ENCODE measurements at regions not wholly inside any gene's neighbourhood (a gene's known extent, or its start where the extent isn't known, plus 50 kb on each side); places are given as distances from the start of the nearest gene placed in this dataset.

DNA sequence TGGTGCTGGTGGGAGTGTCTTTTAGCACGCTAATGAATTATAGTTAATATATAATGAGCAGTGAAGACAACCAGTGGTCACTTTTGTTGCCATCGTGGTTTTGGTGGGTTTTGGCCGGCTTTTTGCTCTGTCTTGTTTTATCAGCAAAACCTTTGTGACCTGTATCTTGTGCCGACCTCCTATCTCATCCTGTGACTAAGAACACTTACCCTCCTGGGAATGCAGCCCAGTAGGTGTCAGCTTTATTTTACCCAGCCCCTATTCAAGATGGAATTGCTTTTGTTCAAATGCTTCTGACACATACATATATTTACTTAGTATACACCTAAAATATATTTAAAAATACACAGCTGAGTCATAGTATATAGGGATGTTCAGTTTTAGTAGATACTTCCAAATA, 770.3 kb downstream of the PDCD6IP start:
- H3K4me1 Mint-ChIP-seq (ENCODE audit: low read depth), result no peaks in the 10 kb centered on the region
- H3K4me3 Mint-ChIP-seq (ENCODE audit: low read depth), result no peak overlapping the region
- DNase-seq (ENCODE audit: low spot score), result no peak
- H3K36me3 Mint-ChIP-seq (ENCODE audit: low read depth), result no peaks in the 10 kb centered on the region
- no peak overlapping the region for H3K27ac Mint-ChIP-seq
- H3K9me3 Mint-ChIP-seq, result no peaks in the 10 kb centered on the region
- H3K27me3 Mint-ChIP-seq (ENCODE audit: low read depth), result no peaks in the 10 kb centered on the region
- intact Hi-C loops (cut with micrococcal nuclease), result no loop called here

DNA sequence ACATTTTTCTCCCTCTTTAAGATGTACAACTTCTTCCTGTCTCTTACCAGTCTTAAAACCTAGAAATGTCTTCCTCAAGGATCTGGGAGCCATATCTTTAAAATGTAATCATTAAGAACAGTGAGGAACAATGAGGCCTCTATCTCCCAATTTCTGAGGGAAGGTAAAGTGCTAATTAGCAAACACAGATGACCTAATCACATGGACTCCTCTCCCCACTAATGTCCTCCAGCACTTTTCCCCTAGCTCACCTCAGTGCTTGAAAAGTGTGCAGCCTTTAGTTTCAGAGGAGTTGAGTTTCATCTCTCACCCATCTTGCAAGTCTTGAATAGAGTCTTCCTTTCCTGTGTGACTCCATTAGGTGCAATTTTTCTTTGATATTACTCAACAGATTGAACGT, 771.0 kb downstream of the PDCD6IP start:
- intact Hi-C loops (cut with micrococcal nuclease), result no loop called here
- H3K4me3 Mint-ChIP-seq (ENCODE audit: low read depth), result no peak overlapping the region

DNA sequence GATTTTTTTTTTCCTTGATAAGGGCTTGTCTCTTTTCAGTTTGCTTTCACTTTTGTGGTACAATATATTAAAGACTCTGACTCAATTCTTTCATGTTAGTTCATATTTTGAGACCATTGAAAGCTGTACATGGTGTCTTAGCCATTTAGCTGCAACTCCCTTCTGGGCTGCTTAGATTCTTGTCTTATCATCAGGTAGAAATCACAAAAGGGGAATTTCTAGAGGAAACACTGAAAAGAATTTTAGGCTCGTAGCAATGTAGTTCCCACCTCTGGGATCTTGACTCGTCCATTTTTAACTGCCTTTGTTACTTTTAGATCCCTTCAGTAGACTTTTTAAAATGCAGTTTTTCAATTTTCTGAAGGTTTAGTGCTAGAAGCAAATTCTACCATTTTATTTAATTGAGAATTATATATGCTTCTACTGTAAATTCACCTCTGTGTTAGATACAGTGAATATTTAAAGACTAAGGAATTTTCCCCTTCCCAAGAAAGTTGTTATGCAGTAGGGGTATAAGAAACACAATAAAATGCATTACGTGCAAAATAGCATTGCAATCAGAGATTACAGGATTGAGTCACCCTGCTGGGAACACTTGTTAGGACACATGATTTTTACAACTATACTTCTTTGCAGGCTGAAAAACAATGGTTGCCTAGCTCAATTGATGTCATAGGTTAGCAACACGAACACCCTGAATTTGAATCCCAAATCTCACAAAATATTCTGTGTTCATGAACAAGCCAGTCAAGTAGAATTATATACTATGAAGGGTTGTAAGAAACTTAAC, 772.7 kb downstream of the PDCD6IP start:
- Mint-ChIP-seq H3K4me3 (ENCODE audit: low read depth) (no peak overlapping the region), H3K27me3 (ENCODE audit: low read depth) (no peaks in the 10 kb centered on the region), H3K36me3 (ENCODE audit: low read depth) (no peaks in the 10 kb centered on the region), H3K9me3 (no peaks in the 10 kb centered on the region), H3K27ac (no peak overlapping the region), H3K4me1 (ENCODE audit: low read depth) (no peaks in the 10 kb centered on the region)
- DNase-seq (ENCODE audit: low spot score), result no peak
- intact Hi-C loops (cut with micrococcal nuclease), result no loop called here

More for the DNA sequence above, 771.0 kb downstream of the PDCD6IP start:
- Mint-ChIP-seq H3K4me1 (ENCODE audit: low read depth) (no peaks in the 10 kb centered on the region), H3K36me3 (ENCODE audit: low read depth) (no peaks in the 10 kb centered on the region), H3K9me3 (no peaks in the 10 kb centered on the region), H3K27ac (no peak overlapping the region), H3K27me3 (ENCODE audit: low read depth) (no peaks in the 10 kb centered on the region)
- no peak for DNase-seq (ENCODE audit: low spot score)

DNA sequence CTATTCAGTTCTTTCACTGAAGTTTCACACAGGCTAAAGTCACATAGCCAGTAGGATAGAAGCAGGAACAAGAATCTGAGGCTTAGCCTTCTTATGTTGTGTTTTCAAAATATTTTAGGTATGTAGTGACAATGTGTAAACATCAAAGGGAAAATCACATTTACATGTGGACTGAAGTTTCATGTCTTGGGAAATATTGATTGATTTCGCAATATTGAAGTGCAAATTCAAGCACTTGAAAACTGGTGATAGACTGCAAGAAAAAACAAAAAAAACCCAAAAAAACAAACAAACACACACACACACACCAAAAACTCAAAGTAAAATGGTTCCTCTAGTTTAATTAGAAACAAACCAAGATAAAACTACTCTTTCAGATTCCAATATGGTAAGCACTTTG, 773.3 kb downstream of the PDCD6IP start:
- Mint-ChIP-seq H3K4me1 (ENCODE audit: low read depth) (no peaks in the 10 kb centered on the region), H3K4me3 (ENCODE audit: low read depth) (no peak overlapping the region), H3K27ac (no peak overlapping the region), H3K27me3 (ENCODE audit: low read depth) (no peaks in the 10 kb centered on the region), H3K9me3 (no peaks in the 10 kb centered on the region), H3K36me3 (ENCODE audit: low read depth) (no peaks in the 10 kb centered on the region)
- intact Hi-C loops (cut with micrococcal nuclease), result no loop called here
- DNase-seq (ENCODE audit: low spot score), result no peak

DNA sequence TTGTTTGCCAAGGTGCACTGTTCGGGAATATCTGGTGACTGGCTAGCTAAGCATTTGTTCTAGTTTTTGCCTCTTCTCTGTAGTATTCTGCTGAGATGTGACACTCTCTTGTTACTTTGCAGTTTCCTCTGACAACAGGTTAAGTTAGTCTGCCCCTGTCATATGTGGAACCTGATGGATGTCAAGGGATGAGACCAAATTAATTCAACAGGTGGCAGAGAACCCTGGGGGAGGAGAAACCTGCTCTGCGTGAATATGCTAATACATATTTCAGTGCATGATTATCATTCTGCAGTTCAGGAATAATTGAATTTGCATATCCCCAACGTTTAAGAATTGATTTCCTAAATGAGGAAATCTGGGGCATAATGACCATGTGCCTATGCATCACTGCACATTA, 777.3 kb downstream of the PDCD6IP start:
- no peak for DNase-seq (ENCODE audit: low spot score)
- no peak overlapping the region for H3K27ac Mint-ChIP-seq
- H3K4me3 Mint-ChIP-seq (ENCODE audit: low read depth), result no peak overlapping the region
- no peaks in the 10 kb centered on the region for H3K4me1 Mint-ChIP-seq (ENCODE audit: low read depth)
- H3K27me3 Mint-ChIP-seq (ENCODE audit: low read depth), result no peaks in the 10 kb centered on the region
- H3K36me3 Mint-ChIP-seq (ENCODE audit: low read depth), result no peaks in the 10 kb centered on the region
- intact Hi-C loops (cut with micrococcal nuclease), result no loop called here
- no peaks in the 10 kb centered on the region for H3K9me3 Mint-ChIP-seq

DNA sequence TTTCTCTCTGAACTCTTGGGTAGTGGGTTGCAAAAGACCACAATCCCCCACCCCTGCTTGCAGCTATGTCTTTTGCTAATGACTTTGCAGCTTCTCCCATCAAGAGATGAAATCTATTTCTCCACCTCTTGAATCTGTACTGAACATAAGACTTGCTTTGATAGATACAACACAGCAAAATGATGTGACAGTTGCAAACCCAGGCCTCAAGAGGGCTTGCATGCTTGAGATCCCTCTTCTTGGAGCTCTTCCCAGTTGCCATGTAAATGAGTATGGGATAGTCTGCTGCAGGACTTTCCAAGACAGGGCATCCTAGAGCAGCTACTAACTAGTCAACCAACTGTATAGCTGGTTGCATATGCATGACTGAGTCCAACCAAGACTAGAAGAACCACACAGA, 783.6 kb downstream of the PDCD6IP start:
- Mint-ChIP-seq H3K27ac (no peak overlapping the region), H3K4me3 (ENCODE audit: low read depth) (no peak overlapping the region), H3K36me3 (ENCODE audit: low read depth) (no peaks in the 10 kb centered on the region), H3K27me3 (ENCODE audit: low read depth) (no peaks in the 10 kb centered on the region), H3K4me1 (ENCODE audit: low read depth) (no peaks in the 10 kb centered on the region), H3K9me3 (no peaks in the 10 kb centered on the region)
- DNase-seq (ENCODE audit: low spot score), result no peak
- intact Hi-C loops (cut with micrococcal nuclease), result no loop called here

DNA sequence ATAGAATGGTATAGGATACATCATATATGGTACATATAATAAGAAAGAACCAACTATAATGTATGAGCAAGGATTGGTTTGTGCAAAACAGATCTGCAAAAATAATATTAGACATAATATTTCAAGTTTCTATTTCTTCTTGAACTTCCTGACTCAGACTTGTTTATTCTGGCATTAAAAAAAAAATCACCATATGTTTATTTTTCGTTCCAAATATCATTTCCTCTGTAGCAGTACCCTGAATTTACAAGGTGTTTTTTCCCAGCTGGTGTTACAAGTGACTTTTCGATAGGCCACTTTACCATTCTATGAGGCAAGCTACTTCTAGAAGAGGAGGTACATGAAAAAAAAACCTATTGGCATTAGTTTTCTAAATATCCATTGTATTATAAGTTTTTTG, 785.0 kb downstream of the PDCD6IP start:
- Mint-ChIP-seq H3K27me3 (ENCODE audit: low read depth) (no peaks in the 10 kb centered on the region), H3K4me1 (ENCODE audit: low read depth) (no peaks in the 10 kb centered on the region), H3K9me3 (no peaks in the 10 kb centered on the region), H3K4me3 (ENCODE audit: low read depth) (no peak overlapping the region), H3K27ac (no peak overlapping the region), H3K36me3 (ENCODE audit: low read depth) (no peaks in the 10 kb centered on the region)
- intact Hi-C loops (cut with micrococcal nuclease), result no loop called here
- DNase-seq (ENCODE audit: low spot score), result no peak

DNA sequence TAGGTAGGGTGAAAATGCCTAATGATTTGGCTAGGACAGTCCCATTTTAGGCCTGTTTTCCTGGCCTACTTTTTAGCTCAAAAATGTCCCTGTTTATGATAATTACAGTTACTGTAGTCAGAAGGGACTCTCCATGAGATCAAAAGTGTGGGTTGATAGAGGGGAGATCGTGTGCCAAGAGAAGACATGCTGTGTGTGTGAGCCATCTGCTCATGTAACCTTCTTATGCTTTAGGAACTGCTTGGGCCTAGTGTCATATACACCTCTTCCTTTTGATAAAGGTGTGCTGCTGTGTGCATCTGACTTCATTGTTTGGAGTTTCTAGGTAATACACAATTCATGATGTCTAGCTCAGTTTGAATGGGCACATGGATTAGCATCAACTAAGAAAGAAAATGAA, 786.5 kb downstream of the PDCD6IP start:
- no peak overlapping the region for H3K4me3 Mint-ChIP-seq (ENCODE audit: low read depth)
- H3K9me3 Mint-ChIP-seq, result no peaks in the 10 kb centered on the region
- H3K27ac Mint-ChIP-seq, result no peak overlapping the region
- DNase-seq (ENCODE audit: low spot score), result no peak
- intact Hi-C loops (cut with micrococcal nuclease), result no loop called here
- H3K27me3 Mint-ChIP-seq (ENCODE audit: low read depth), result no peaks in the 10 kb centered on the region
- H3K4me1 Mint-ChIP-seq (ENCODE audit: low read depth), result no peaks in the 10 kb centered on the region
- H3K36me3 Mint-ChIP-seq (ENCODE audit: low read depth), result no peaks in the 10 kb centered on the region

DNA sequence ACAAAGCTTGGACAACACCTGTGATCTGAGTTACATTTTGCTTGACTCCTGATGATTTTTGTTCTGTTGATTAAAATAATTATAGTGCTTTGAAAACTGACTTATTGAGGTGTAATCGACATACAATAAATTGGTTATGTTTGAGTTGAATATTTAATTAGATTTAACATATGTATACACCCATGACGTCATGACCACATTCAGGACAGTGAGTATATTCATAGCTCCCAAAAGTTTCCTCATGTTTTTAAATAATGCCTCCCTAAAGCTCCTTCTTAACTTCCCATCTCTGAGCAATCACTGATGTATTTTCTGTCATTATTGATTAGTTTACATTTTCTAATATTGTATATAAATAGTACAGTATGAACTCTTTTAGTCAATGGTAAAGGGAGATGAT, 801.2 kb downstream of the PDCD6IP start:
- H3K36me3 Mint-ChIP-seq (ENCODE audit: low read depth), result no peaks in the 10 kb centered on the region
- H3K27ac Mint-ChIP-seq, result no peak overlapping the region
- no peak overlapping the region for H3K4me3 Mint-ChIP-seq (ENCODE audit: low read depth)
- no peaks in the 10 kb centered on the region for H3K27me3 Mint-ChIP-seq (ENCODE audit: low read depth)
- no peaks in the 10 kb centered on the region for H3K9me3 Mint-ChIP-seq
- H3K4me1 Mint-ChIP-seq (ENCODE audit: low read depth), result no peaks in the 10 kb centered on the region
- no peak for DNase-seq (ENCODE audit: low spot score)
- intact Hi-C loops (cut with micrococcal nuclease), result no loop called here

DNA sequence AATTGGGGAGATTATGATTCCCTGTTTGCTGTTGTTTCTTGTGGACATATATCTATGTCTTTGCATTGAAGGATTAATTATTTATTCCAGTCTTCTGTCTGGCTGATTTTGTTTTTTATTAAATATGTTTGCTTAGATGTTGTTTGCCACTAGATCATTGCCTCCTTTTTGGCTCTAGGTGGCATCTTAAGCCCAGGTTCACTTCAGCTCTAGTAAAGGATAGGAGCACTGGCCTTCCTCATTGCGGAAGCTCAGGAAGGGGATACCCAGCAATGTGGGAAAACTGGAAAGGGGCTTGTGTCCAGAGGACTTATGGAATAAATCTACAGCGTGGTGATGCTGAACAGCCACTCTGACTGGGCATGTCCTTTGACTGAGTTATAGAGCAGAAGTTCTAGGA, 821.6 kb downstream of the PDCD6IP start:
- H3K9me3 Mint-ChIP-seq, result no peaks in the 10 kb centered on the region
- H3K27ac Mint-ChIP-seq, result no peak overlapping the region
- intact Hi-C loops (cut with micrococcal nuclease), result no loop called here
- H3K4me3 Mint-ChIP-seq (ENCODE audit: low read depth), result no peak overlapping the region
- no peaks in the 10 kb centered on the region for H3K27me3 Mint-ChIP-seq (ENCODE audit: low read depth)
- H3K36me3 Mint-ChIP-seq (ENCODE audit: low read depth), result no peaks in the 10 kb centered on the region
- no peak for DNase-seq (ENCODE audit: low spot score)
- no peaks in the 10 kb centered on the region for H3K4me1 Mint-ChIP-seq (ENCODE audit: low read depth)

DNA sequence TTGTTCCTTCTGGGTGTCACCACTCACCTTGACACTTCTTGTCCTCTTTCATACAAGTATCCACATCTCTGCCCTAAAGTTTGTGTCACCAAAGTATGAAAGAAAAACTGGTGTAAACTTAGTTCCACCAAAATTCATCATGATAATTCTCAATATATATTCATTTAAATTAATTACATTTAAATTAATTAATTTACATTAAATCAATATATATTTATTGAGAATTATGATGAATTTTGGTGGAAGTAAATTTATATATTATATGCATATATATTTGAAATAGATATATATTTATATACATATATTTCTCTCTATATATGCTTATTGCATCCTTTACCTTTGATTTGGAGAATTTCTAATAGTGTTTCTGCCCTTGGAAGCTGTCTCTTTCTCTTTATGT, 828.3 kb downstream of the PDCD6IP start:
- Mint-ChIP-seq H3K36me3 (ENCODE audit: low read depth) (no peaks in the 10 kb centered on the region), H3K27ac (no peak overlapping the region), H3K27me3 (ENCODE audit: low read depth) (no peaks in the 10 kb centered on the region), H3K9me3 (no peaks in the 10 kb centered on the region), H3K4me3 (ENCODE audit: low read depth) (no peak overlapping the region), H3K4me1 (ENCODE audit: low read depth) (no peaks in the 10 kb centered on the region)
- intact Hi-C loops (cut with micrococcal nuclease), result no loop called here
- no peak for DNase-seq (ENCODE audit: low spot score)

DNA sequence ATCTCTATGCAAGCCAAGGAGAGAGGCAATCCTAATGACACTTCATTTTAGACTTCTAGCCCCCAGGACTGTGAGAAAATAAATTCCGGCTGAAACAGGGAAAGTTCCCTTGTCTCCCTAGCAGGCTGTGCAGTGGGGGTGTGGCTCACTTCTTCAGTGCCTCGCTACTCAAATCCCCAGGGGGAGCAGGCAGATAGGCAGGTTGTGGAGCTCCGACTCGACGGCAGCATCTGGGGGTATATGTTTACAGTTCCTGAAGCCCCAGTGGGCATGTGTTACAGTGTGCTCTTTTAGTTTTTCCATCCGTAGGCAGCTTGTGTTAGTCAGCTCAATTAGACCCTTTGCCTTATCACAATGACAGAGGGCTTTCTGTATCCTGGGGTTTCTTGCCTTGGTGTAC, 836.5 kb downstream of the PDCD6IP start:
- H3K9me3 Mint-ChIP-seq, result no peaks in the 10 kb centered on the region
- DNase-seq (ENCODE audit: low spot score), result no peak
- H3K4me3 Mint-ChIP-seq (ENCODE audit: low read depth), result no peak overlapping the region
- no peak overlapping the region for H3K27ac Mint-ChIP-seq
- H3K27me3 Mint-ChIP-seq (ENCODE audit: low read depth), result no peaks in the 10 kb centered on the region
- no peaks in the 10 kb centered on the region for H3K4me1 Mint-ChIP-seq (ENCODE audit: low read depth)
- no peaks in the 10 kb centered on the region for H3K36me3 Mint-ChIP-seq (ENCODE audit: low read depth)
- intact Hi-C loops (cut with micrococcal nuclease), result no loop called here

DNA sequence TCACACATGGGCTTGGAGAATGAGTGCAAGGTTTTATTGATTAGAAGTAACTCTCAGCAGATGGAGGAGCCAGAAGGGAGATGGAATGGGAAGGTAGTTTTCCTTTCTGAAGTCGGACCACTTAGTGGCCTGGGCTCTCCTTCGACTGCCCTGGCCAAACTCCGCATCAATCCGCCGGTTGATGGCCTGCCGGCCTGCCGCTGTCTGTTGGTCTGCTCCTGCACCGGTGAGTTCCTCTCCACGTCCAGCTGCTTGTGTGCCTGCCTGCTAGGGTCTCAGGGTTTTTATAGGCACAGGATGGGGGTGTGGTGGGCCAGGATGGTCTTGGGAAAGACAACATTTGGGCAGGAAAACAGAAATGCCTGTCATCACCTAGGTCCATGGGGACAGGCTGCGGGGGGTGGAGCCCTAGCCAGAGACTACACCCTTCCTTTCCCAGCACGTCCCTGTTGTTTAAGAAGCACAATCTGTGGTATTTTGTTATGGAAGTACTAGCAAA, 837.0 kb downstream of the PDCD6IP start:
- intact Hi-C loops (cut with micrococcal nuclease), result no loop called here
- DNase-seq (ENCODE audit: low spot score), result no peak
- Mint-ChIP-seq H3K4me1 (ENCODE audit: low read depth) (no peaks in the 10 kb centered on the region), H3K27me3 (ENCODE audit: low read depth) (no peaks in the 10 kb centered on the region), H3K27ac (no peak overlapping the region), H3K4me3 (ENCODE audit: low read depth) (no peak overlapping the region), H3K9me3 (no peaks in the 10 kb centered on the region), H3K36me3 (ENCODE audit: low read depth) (no peaks in the 10 kb centered on the region)

Measured in activated T-helper 2 cell treated with anti-CD3 and anti-CD28 coated beads, Interferon-gamma antibody, Interleukin-2, Interleukin-4, amounts not matched to agents 10 μg/mL and 5 μg/mL and 100 μg/mL, durations not matched to agents 14 hours and 24 hours and 36 hours (primary cell).